ENCODE measurements at regions not wholly inside any gene's neighbourhood (a gene's known extent, or its start where the extent isn't known, plus 50 kb on each side); places are given as distances from the start of the nearest gene placed in this dataset.

- Mint-ChIP-seq H3K27me3 (peaks cover 23% of the 10 kb centered on the region), H3K4me1 (no peaks in the 10 kb centered on the region), H3K9me3 (no peaks in the 10 kb centered on the region), H3K36me3 (ENCODE audit: low read depth) (no peaks in the 10 kb centered on the region), H3K27ac (no peak overlapping the region), H3K4me3 (no peak overlapping the region)
- ATAC-seq (replicated peaks) = no peak
These were observed 181.9 kb downstream of the OPA1 start for GRCh38 chr3:193774916-193775285.

GRCh38 chr3:193775421-193776077, 182.5 kb downstream of the OPA1 start:
- Mint-ChIP-seq H3K9me3 (no peaks in the 10 kb centered on the region), H3K4me1 (no peaks in the 10 kb centered on the region), H3K27me3 (peaks cover 26% of the 10 kb centered on the region), H3K36me3 (ENCODE audit: low read depth) (no peaks in the 10 kb centered on the region), H3K4me3 (no peak overlapping the region), H3K27ac (no peak overlapping the region)
- no peak for ATAC-seq (replicated peaks)

- ATAC-seq (replicated peaks) = no peak
- no peaks in the 10 kb centered on the region for H3K36me3 Mint-ChIP-seq (ENCODE audit: low read depth)
- no peaks in the 10 kb centered on the region for H3K4me1 Mint-ChIP-seq
- no peak overlapping the region for H3K4me3 Mint-ChIP-seq
- no peaks in the 10 kb centered on the region for H3K9me3 Mint-ChIP-seq
- H3K27me3 Mint-ChIP-seq = peaks cover 33% of the 10 kb centered on the region
- H3K27ac Mint-ChIP-seq = no peak overlapping the region
These were observed 183.8 kb downstream of the OPA1 start for GRCh38 chr3:193776626-193777358.

- peaks cover 38% of the 10 kb centered on the region for H3K27me3 Mint-ChIP-seq
- H3K9me3 Mint-ChIP-seq = no peaks in the 10 kb centered on the region
- H3K27ac Mint-ChIP-seq = no peak overlapping the region
- no peak overlapping the region for H3K4me3 Mint-ChIP-seq
- no peaks in the 10 kb centered on the region for H3K36me3 Mint-ChIP-seq (ENCODE audit: low read depth)
- H3K4me1 Mint-ChIP-seq = no peaks in the 10 kb centered on the region
- ATAC-seq (replicated peaks) = no peak
These were observed 184.5 kb downstream of the OPA1 start for GRCh38 chr3:193777524-193777923.

- Mint-ChIP-seq H3K27ac (no peak overlapping the region), H3K4me3 (no peak overlapping the region), H3K4me1 (no peaks in the 10 kb centered on the region), H3K9me3 (no peaks in the 10 kb centered on the region), H3K36me3 (ENCODE audit: low read depth) (no peaks in the 10 kb centered on the region), H3K27me3 (peaks cover 34% of the 10 kb centered on the region)
- ATAC-seq (replicated peaks) = no peak
These were observed 185.7 kb downstream of the OPA1 start for GRCh38 chr3:193778676-193779075.

- no peaks in the 10 kb centered on the region for H3K9me3 Mint-ChIP-seq
- no peak overlapping the region for H3K4me3 Mint-ChIP-seq
- H3K4me1 Mint-ChIP-seq = no peaks in the 10 kb centered on the region
- H3K27me3 Mint-ChIP-seq = peaks cover 34% of the 10 kb centered on the region
- no peaks in the 10 kb centered on the region for H3K36me3 Mint-ChIP-seq (ENCODE audit: low read depth)
- no peak overlapping the region for H3K27ac Mint-ChIP-seq
- no peak for ATAC-seq (replicated peaks)
These were observed 186.9 kb downstream of the OPA1 start for GRCh38 chr3:193779933-193780332.

- H3K4me3 Mint-ChIP-seq = no peak overlapping the region
- H3K4me1 Mint-ChIP-seq = no peaks in the 10 kb centered on the region
- no peaks in the 10 kb centered on the region for H3K36me3 Mint-ChIP-seq (ENCODE audit: low read depth)
- H3K9me3 Mint-ChIP-seq = no peaks in the 10 kb centered on the region
- H3K27me3 Mint-ChIP-seq = peaks cover 36% of the 10 kb centered on the region
- no peak overlapping the region for H3K27ac Mint-ChIP-seq
- no peak for ATAC-seq (replicated peaks)
These were observed 187.4 kb downstream of the OPA1 start for GRCh38 chr3:193780397-193780796.

- ATAC-seq (replicated peaks) = peak; percentile 69
- Mint-ChIP-seq H3K4me3 (no peak overlapping the region), H3K9me3 (no peaks in the 10 kb centered on the region), H3K27me3 (peaks cover 36% of the 10 kb centered on the region), H3K36me3 (ENCODE audit: low read depth) (no peaks in the 10 kb centered on the region), H3K4me1 (no peaks in the 10 kb centered on the region), H3K27ac (no peak overlapping the region)
These were observed 187.9 kb downstream of the OPA1 start for GRCh38 chr3:193780810-193781478.

GRCh38 chr3:193782276-193782647, 189.3 kb downstream of the OPA1 start:
- no peak for ATAC-seq (replicated peaks)
- Mint-ChIP-seq H3K27me3 (peaks cover 36% of the 10 kb centered on the region), H3K36me3 (ENCODE audit: low read depth) (no peaks in the 10 kb centered on the region), H3K4me3 (no peak overlapping the region), H3K9me3 (no peaks in the 10 kb centered on the region), H3K4me1 (no peaks in the 10 kb centered on the region), H3K27ac (no peak overlapping the region)

- H3K27me3 Mint-ChIP-seq = peaks cover 38% of the 10 kb centered on the region
- no peak for ATAC-seq (replicated peaks)
These were observed 189.7 kb downstream of the OPA1 start for GRCh38 chr3:193782747-193783146.

GRCh38 chr3:193783166-193783896, 190.3 kb downstream of the OPA1 start:
- Mint-ChIP-seq H3K27ac (no peak overlapping the region), H3K36me3 (ENCODE audit: low read depth) (no peaks in the 10 kb centered on the region), H3K9me3 (no peaks in the 10 kb centered on the region), H3K4me3 (no peak overlapping the region), H3K4me1 (no peaks in the 10 kb centered on the region), H3K27me3 (peaks cover 42% of the 10 kb centered on the region)
- no peak for ATAC-seq (replicated peaks)

More at GRCh38 chr3:193782747-193783146, 189.7 kb downstream of the OPA1 start:
- H3K4me3 Mint-ChIP-seq = no peak overlapping the region
- no peaks in the 10 kb centered on the region for H3K4me1 Mint-ChIP-seq
- H3K27ac Mint-ChIP-seq = no peak overlapping the region
- H3K9me3 Mint-ChIP-seq = no peaks in the 10 kb centered on the region
- no peaks in the 10 kb centered on the region for H3K36me3 Mint-ChIP-seq (ENCODE audit: low read depth)

- Mint-ChIP-seq H3K4me1 (no peaks in the 10 kb centered on the region), H3K27ac (no peak overlapping the region), H3K9me3 (no peaks in the 10 kb centered on the region), H3K4me3 (no peak overlapping the region), H3K36me3 (ENCODE audit: low read depth) (no peaks in the 10 kb centered on the region), H3K27me3 (peaks cover 32% of the 10 kb centered on the region)
- ATAC-seq (replicated peaks) = no peak
These were observed 191.8 kb downstream of the OPA1 start for GRCh38 chr3:193784822-193785221.

GRCh38 chr3:193787496-193787870, 194.5 kb downstream of the OPA1 start:
- Mint-ChIP-seq H3K9me3 (no peaks in the 10 kb centered on the region), H3K36me3 (ENCODE audit: low read depth) (no peaks in the 10 kb centered on the region), H3K27me3 (peaks cover 30% of the 10 kb centered on the region), H3K27ac (no peak overlapping the region), H3K4me1 (no peaks in the 10 kb centered on the region), H3K4me3 (no peak overlapping the region)
- ATAC-seq (replicated peaks) = no peak

- H3K36me3 Mint-ChIP-seq (ENCODE audit: low read depth) = no peaks in the 10 kb centered on the region
- peak; percentile 50 for ATAC-seq (replicated peaks)
- peaks cover 37% of the 10 kb centered on the region for H3K27me3 Mint-ChIP-seq
- H3K4me3 Mint-ChIP-seq = no peak overlapping the region
- H3K9me3 Mint-ChIP-seq = no peaks in the 10 kb centered on the region
- no peaks in the 10 kb centered on the region for H3K4me1 Mint-ChIP-seq
- H3K27ac Mint-ChIP-seq = no peak overlapping the region
These were observed 195.4 kb downstream of the OPA1 start for GRCh38 chr3:193788189-193788991.

Measured in activated T-helper 17 cell treated with anti-CD3 and anti-CD28 coated beads, Interleukin-2, amount 50 U/mL, for 72 hours (primary cell).